Astrocyte of the hippocampus (primary cell): ENCODE measurements at regions not wholly inside any gene's neighbourhood (a gene's known extent, or its start where the extent isn't known, plus 50 kb on each side); places are given as distances from the start of the nearest gene placed in this dataset.
"Not testable (repeated sequence)": the region's sequence is repeated elsewhere in the genome, so short reads cannot be mapped to it uniquely, and the experiment has no call there.

ENCODE experiments used
- DNase-seq: peaks from one replicate; pipeline ENCODE4 v3.0.0; 2011; ENCODE audit warnings: low read depth, low spot score

GRCh38 chr12:89289720-89290119 is 62.6 kb downstream of the DUSP6 start:
- no peak for DNase-seq

GRCh38 chr12:89288959-89289358 is 63.3 kb downstream of the DUSP6 start:
- DNase-seq, result no peak

GRCh38 chr12:89286501-89286900 is 65.8 kb downstream of the DUSP6 start:
- DNase-seq, result no peak

- no peak for DNase-seq
Measured at GRCh38 chr12:89281539-89281867, 70.8 kb downstream of the DUSP6 start.

GRCh38 chr12:89280833-89281538 is 71.3 kb downstream of the DUSP6 start:
- DNase-seq, result no peak

GRCh38 chr12:89279499-89279898 is 72.8 kb downstream of the DUSP6 start:
- DNase-seq, result no peak

GRCh38 chr12:89278862-89279261 is 73.4 kb downstream of the DUSP6 start:
- no peak for DNase-seq

- DNase-seq, result no peak
Measured at GRCh38 chr12:89278169-89278568, 74.1 kb downstream of the DUSP6 start.

- DNase-seq, result no peak
Measured at GRCh38 chr12:89276860-89277259, 75.4 kb downstream of the DUSP6 start.

GRCh38 chr12:89273525-89273924 is 78.8 kb downstream of the DUSP6 start:
- DNase-seq, result no peak

GRCh38 chr12:89270548-89270947 is 81.8 kb downstream of the DUSP6 start:
- DNase-seq, result no peak

GRCh38 chr12:89269174-89269573 is 83.1 kb downstream of the DUSP6 start:
- no peak for DNase-seq

- no peak for DNase-seq
Measured at GRCh38 chr12:89267404-89267803, 84.9 kb downstream of the DUSP6 start.

- DNase-seq, result not testable (repeated sequence)
Measured at GRCh38 chr12:89266574-89267188, 85.6 kb downstream of the DUSP6 start.

GRCh38 chr12:89264837-89265236 is 87.5 kb downstream of the DUSP6 start:
- no peak for DNase-seq

- DNase-seq, result no peak
Measured at GRCh38 chr12:89263900-89264299, 88.4 kb downstream of the DUSP6 start.

- DNase-seq, result no peak
Measured at GRCh38 chr12:89262855-89263552, 89.3 kb downstream of the DUSP6 start.

GRCh38 chr12:89261982-89262381 is 90.3 kb downstream of the DUSP6 start:
- no peak for DNase-seq

GRCh38 chr12:89260841-89261637 is 91.3 kb downstream of the DUSP6 start:
- DNase-seq, result no peak

- no peak for DNase-seq
Measured at GRCh38 chr12:89259821-89260220, 92.5 kb downstream of the DUSP6 start.

GRCh38 chr12:89258240-89258969 is 93.9 kb downstream of the DUSP6 start:
- no peak for DNase-seq

- no peak for DNase-seq
Measured at GRCh38 chr12:89257340-89257739, 95.0 kb downstream of the DUSP6 start.
